AG08395 (cell line): ENCODE measurements at regions not wholly inside any gene's neighbourhood (a gene's known extent, or its start where the extent isn't known, plus 50 kb on each side); places are given as distances from the start of the nearest gene placed in this dataset.
"Not testable (repeated sequence)": the region's sequence is repeated elsewhere in the genome, so short reads cannot be mapped to it uniquely, and the experiment has no call there.

ENCODE experiments used
- DNase-seq: peaks from one replicate; pipeline ENCODE4 v3.0.0; 2012; ENCODE audit warnings: mixed read lengths, low spot score

GRCh38 chr3:66633402-66634381 is 132.9 kb upstream of the LRIG1 start:
- DNase-seq: no peak

GRCh38 chr3:66638717-66639116 is 137.9 kb upstream of the LRIG1 start:
- no peak for DNase-seq

- DNase-seq: no peak
Measured at GRCh38 chr3:66639809-66640356, 139.1 kb upstream of the LRIG1 start.

GRCh38 chr3:66642019-66642418 is 141.2 kb upstream of the LRIG1 start:
- DNase-seq: no peak

- no peak for DNase-seq
Measured at GRCh38 chr3:66642484-66642883, 141.7 kb upstream of the LRIG1 start.

- DNase-seq: no peak
Measured at GRCh38 chr3:66644549-66644948, 143.7 kb upstream of the LRIG1 start.

GRCh38 chr3:66648975-66649374 is 148.2 kb upstream of the LRIG1 start:
- no peak for DNase-seq

GRCh38 chr3:66651520-66651919 is 150.7 kb upstream of the LRIG1 start:
- DNase-seq: not testable (repeated sequence)

- not testable (repeated sequence) for DNase-seq
Measured at GRCh38 chr3:66652100-66652499, 151.3 kb upstream of the LRIG1 start.

GRCh38 chr3:66655044-66655443 is 154.2 kb upstream of the LRIG1 start:
- no peak for DNase-seq

- DNase-seq: no peak
Measured at GRCh38 chr3:66655671-66656070, 154.8 kb upstream of the LRIG1 start.

GRCh38 chr3:66656609-66657008 is 155.8 kb upstream of the LRIG1 start:
- no peak for DNase-seq

- DNase-seq: no peak
Measured at GRCh38 chr3:66659056-66659455, 158.2 kb upstream of the LRIG1 start.

GRCh38 chr3:66661628-66662027 is 160.8 kb upstream of the LRIG1 start:
- DNase-seq: no peak

- DNase-seq: no peak
Measured at GRCh38 chr3:66662894-66663293, 162.1 kb upstream of the LRIG1 start.

- no peak for DNase-seq
Measured at GRCh38 chr3:66665021-66665695, 164.3 kb upstream of the LRIG1 start.

- no peak for DNase-seq
Measured at GRCh38 chr3:66666362-66666761, 165.5 kb upstream of the LRIG1 start.

- no peak for DNase-seq
Measured at GRCh38 chr3:66667263-66667662, 166.4 kb upstream of the LRIG1 start.

GRCh38 chr3:66671291-66671690 is 170.5 kb upstream of the LRIG1 start:
- DNase-seq: no peak

- no peak for DNase-seq
Measured at GRCh38 chr3:66672830-66673229, 172.0 kb upstream of the LRIG1 start.

- no peak for DNase-seq
Measured at GRCh38 chr3:66673293-66673692, 172.5 kb upstream of the LRIG1 start.

GRCh38 chr3:66675366-66675765 is 174.5 kb upstream of the LRIG1 start:
- peak; percentile 35 for DNase-seq
